Neural progenitor cell (in vitro differentiated cells): ENCODE measurements at regions not wholly inside any gene's neighbourhood (a gene's known extent, or its start where the extent isn't known, plus 50 kb on each side); places are given as distances from the start of the nearest gene placed in this dataset.

Experiments
- DNase-seq: peaks from one replicate; pipeline ENCODE4 v3.0.0-alpha.2; 2016; ENCODE audit warnings: low spot score
- H2AFZ ChIP-seq: fragments of 200-600 bp; sonication (generic); replicated peaks from 2 replicates; pipeline ENCODE4 v1.6.1; 2016; ENCODE audit warnings: antibody characterized with exemption
- H3F3A ChIP-seq: fragments of 200-600 bp; sonication (generic); 2 replicates; pipeline ENCODE4 v1.6.1; 2016; ENCODE audit warnings: antibody characterized with exemption, low read depth
- H3K27ac ChIP-seq: fragments of 200-600 bp; sonication (generic); 2 replicates; pipeline ENCODE4 v1.5.1; 2016; ENCODE audit warnings: mild to moderate bottlenecking
- H3K27me3 ChIP-seq: fragments of 200-600 bp; sonication (generic); 2 replicates; pipeline ENCODE4 v1.6.1; 2016; ENCODE audit warnings: mild to moderate bottlenecking, moderate library complexity
- H3K36me3 ChIP-seq: fragments of 200-600 bp; sonication (generic); 2 replicates; pipeline ENCODE4 v1.5.1; 2016
- H3K4me1 ChIP-seq: fragments of 200-600 bp; sonication (generic); 2 replicates; pipeline ENCODE4 v1.6.1; 2016; ENCODE audit warnings: mixed run types
- H3K4me2 ChIP-seq: fragments of 200-600 bp; sonication (generic); 2 replicates; pipeline ENCODE4 v1.6.1; 2016
- H3K4me3 ChIP-seq: fragments of 200-600 bp; sonication (generic); 2 replicates; pipeline ENCODE4 v1.5.1; 2016
- H3K79me2 ChIP-seq: fragments of 200-600 bp; sonication (generic); 2 replicates; pipeline ENCODE4 v1.6.1; 2016; ENCODE audit warnings: low read depth
- H3K9ac ChIP-seq: fragments of 200-600 bp; sonication (generic); 2 replicates; pipeline ENCODE4 v1.6.1; 2016
- H3K9me3 ChIP-seq: fragments of 200-600 bp; sonication (generic); 2 replicates; pipeline ENCODE4 v1.5.1; 2016; ENCODE audit warnings: low read depth
- H4K20me1 ChIP-seq: fragments of 200-600 bp; sonication (generic); 2 replicates; pipeline ENCODE4 v1.6.1; 2016; ENCODE audit warnings: low read depth
- H3K27ac Mint-ChIP-seq: 3 replicates; pipeline ENCODE4 v1.8.0; 2021; ENCODE audit warnings: mixed read lengths
- H3K27me3 Mint-ChIP-seq: 2 replicates; pipeline ENCODE4 v1.8.0; 2022; ENCODE audit warnings: low read depth, mild to moderate bottlenecking, inconsistent platforms, moderate library complexity, mixed read lengths; ENCODE audit not compliant: insufficient read depth
- H3K36me3 Mint-ChIP-seq: 3 replicates; pipeline ENCODE4 v1.8.0; 2021; ENCODE audit warnings: mixed read lengths
- H3K4me1 Mint-ChIP-seq: 3 replicates; pipeline ENCODE4 v1.8.0; 2021; ENCODE audit warnings: mixed read lengths
- H3K4me3 Mint-ChIP-seq: 3 replicates; pipeline ENCODE4 v1.8.0; 2021; ENCODE audit warnings: mild to moderate bottlenecking, moderate library complexity, mixed read lengths
- H3K9me3 Mint-ChIP-seq: 3 replicates; pipeline ENCODE4 v1.8.0; 2020; ENCODE audit warnings: mixed read lengths
- EZH2 ChIP-seq: fragments of 200-600 bp; sonication (generic); IDR thresholded peaks from 2 replicates; pipeline ENCODE4 v1.6.1; 2017; ENCODE audit warnings: antibody characterized with exemption, mild to moderate bottlenecking, moderate library complexity
- EZH2phosphoT487 ChIP-seq: fragments of 200-600 bp; sonication (generic); IDR thresholded peaks from 2 replicates; pipeline ENCODE4 v1.6.1; 2017; ENCODE audit warnings: antibody characterized with exemption
- TF ChIP-seq, protein P1 (sequence below): fragments of 200-600 bp; sonication (generic); IDR thresholded peaks from 2 replicates; pipeline ENCODE4 v1.5.1; 2017; ENCODE audit warnings: antibody characterized with exemption, mild to moderate bottlenecking

DNA sequence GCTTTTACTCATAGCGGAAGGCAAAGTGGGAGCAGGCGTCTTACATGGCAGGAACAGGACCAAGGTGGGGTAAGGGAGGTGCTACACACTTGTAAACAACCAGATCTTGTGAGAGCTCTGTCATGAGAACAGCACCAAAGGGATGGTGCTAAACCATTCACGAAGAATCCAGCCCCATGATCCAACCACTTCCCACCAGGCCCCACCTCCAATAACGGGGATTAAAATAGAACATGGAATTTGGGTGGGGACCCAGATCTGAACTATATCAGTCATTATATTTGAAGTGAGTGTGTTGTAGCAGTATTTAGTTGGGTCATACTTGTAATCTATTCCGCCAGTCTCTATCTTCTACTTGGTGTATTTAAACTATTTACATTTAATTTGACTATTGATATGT, 190.9 kb downstream of the RPLP1 start:
- H3K27me3 ChIP-seq, result no peaks in the 10 kb centered on the region
- no peak overlapping the region for H2AFZ ChIP-seq
- no peak for DNase-seq
- peaks cover 20% of the 10 kb centered on the region for H3K4me1 ChIP-seq
- no peak overlapping the region for H3K4me2 ChIP-seq
- no peaks in the 10 kb centered on the region for H4K20me1 ChIP-seq
- peaks cover 7% of the 10 kb centered on the region for H3K9me3 ChIP-seq
- H3K27me3 Mint-ChIP-seq, result peaks cover 4% of the 10 kb centered on the region
- H3K79me2 ChIP-seq, result no peaks in the 10 kb centered on the region
- H3K9me3 Mint-ChIP-seq, result peaks cover 16% of the 10 kb centered on the region
- no peaks in the 10 kb centered on the region for H3K36me3 Mint-ChIP-seq
- no peak overlapping the region for H3K27ac ChIP-seq
- no peak overlapping the region for H3K27ac Mint-ChIP-seq
- no peak overlapping the region for H3K9ac ChIP-seq
- H3K4me1 Mint-ChIP-seq, result peaks cover 16% of the 10 kb centered on the region
- H3K4me3 Mint-ChIP-seq, result no peak overlapping the region
- no peak for TF ChIP-seq EZH2
- TF ChIP-seq, protein P1, sequence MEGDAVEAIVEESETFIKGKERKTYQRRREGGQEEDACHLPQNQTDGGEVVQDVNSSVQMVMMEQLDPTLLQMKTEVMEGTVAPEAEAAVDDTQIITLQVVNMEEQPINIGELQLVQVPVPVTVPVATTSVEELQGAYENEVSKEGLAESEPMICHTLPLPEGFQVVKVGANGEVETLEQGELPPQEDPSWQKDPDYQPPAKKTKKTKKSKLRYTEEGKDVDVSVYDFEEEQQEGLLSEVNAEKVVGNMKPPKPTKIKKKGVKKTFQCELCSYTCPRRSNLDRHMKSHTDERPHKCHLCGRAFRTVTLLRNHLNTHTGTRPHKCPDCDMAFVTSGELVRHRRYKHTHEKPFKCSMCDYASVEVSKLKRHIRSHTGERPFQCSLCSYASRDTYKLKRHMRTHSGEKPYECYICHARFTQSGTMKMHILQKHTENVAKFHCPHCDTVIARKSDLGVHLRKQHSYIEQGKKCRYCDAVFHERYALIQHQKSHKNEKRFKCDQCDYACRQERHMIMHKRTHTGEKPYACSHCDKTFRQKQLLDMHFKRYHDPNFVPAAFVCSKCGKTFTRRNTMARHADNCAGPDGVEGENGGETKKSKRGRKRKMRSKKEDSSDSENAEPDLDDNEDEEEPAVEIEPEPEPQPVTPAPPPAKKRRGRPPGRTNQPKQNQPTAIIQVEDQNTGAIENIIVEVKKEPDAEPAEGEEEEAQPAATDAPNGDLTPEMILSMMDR, result no peak
- TF ChIP-seq EZH2phosphoT487, result no peak
- no peak overlapping the region for H3K4me3 ChIP-seq
- H3K36me3 ChIP-seq, result peaks cover 6% of the 10 kb centered on the region
- H3F3A ChIP-seq, result no peaks in the 10 kb centered on the region

GRCh38 chr15:69643971-69644370, 191.4 kb downstream of the RPLP1 start:
- Histone ChIP-seq H3K4me2 (no peak overlapping the region), H3K79me2 (no peaks in the 10 kb centered on the region), H3K36me3 (peaks cover 6% of the 10 kb centered on the region), H2AFZ (no peak overlapping the region), H3K9ac (no peak overlapping the region), H3K4me3 (no peak overlapping the region), H3K27me3 (no peaks in the 10 kb centered on the region), H4K20me1 (no peaks in the 10 kb centered on the region), H3K9me3 (peaks cover 7% of the 10 kb centered on the region), H3F3A (no peaks in the 10 kb centered on the region), H3K27ac (no peak overlapping the region), H3K4me1 (peaks cover 25% of the 10 kb centered on the region)
- H3K9me3 Mint-ChIP-seq, result peaks cover 16% of the 10 kb centered on the region
- peaks cover 20% of the 10 kb centered on the region for H3K4me1 Mint-ChIP-seq
- no peak overlapping the region for H3K27ac Mint-ChIP-seq
- DNase-seq, result no peak
- no peaks in the 10 kb centered on the region for H3K36me3 Mint-ChIP-seq
- TF ChIP-seq EZH2 (no peak), EZH2phosphoT487 (no peak)
- TF ChIP-seq, protein P1, result no peak
- H3K4me3 Mint-ChIP-seq, result no peak overlapping the region
- H3K27me3 Mint-ChIP-seq, result peaks cover 4% of the 10 kb centered on the region

GRCh38 chr15:69644876-69645275, 192.3 kb downstream of the RPLP1 start:
- Histone ChIP-seq H3K36me3 (no peaks in the 10 kb centered on the region), H2AFZ (no peak overlapping the region), H3K27me3 (no peaks in the 10 kb centered on the region), H3K4me2 (no peak overlapping the region), H3K4me3 (no peak overlapping the region), H3K9me3 (no peaks in the 10 kb centered on the region), H4K20me1 (no peaks in the 10 kb centered on the region), H3K4me1 (peaks cover 28% of the 10 kb centered on the region), H3K27ac (no peak overlapping the region), H3F3A (no peaks in the 10 kb centered on the region), H3K9ac (no peak overlapping the region), H3K79me2 (no peaks in the 10 kb centered on the region)
- no peak for DNase-seq
- Mint-ChIP-seq H3K4me3 (no peak overlapping the region), H3K36me3 (no peaks in the 10 kb centered on the region), H3K27me3 (peaks cover 4% of the 10 kb centered on the region), H3K4me1 (peaks cover 27% of the 10 kb centered on the region), H3K27ac (no peak overlapping the region), H3K9me3 (peaks cover 16% of the 10 kb centered on the region)
- no peak for TF ChIP-seq EZH2phosphoT487
- no peak for TF ChIP-seq EZH2
- TF ChIP-seq, protein P1, result no peak
